Panc1 (cell line): ENCODE measurements at regions not wholly inside any gene's neighbourhood (a gene's known extent, or its start where the extent isn't known, plus 50 kb on each side); places are given as distances from the start of the nearest gene placed in this dataset.

ENCODE experiments used
- CTCF ChIP-seq: fragments of 450-650 bp; IDR thresholded peaks from 2 replicates; pipeline ENCODE4 v1.5.1; 2017; ENCODE audit warnings: mild to moderate bottlenecking
- TF ChIP-seq, protein P1 (sequence below), 2 experiments: IDR thresholded peaks; 2 replicates each; pipeline ENCODE4 v1.6.1; 2011 to 2012; ENCODE audit warnings: low read depth in 2 of 2, control low read depth in 1 of 2, low read length in 1 of 2, mild to moderate bottlenecking in 1 of 2, moderate library complexity in 1 of 2; ENCODE audit not compliant: insufficient read depth in 1 of 2

- TF ChIP-seq CTCF: no peak
- TF ChIP-seq, protein P1, sequence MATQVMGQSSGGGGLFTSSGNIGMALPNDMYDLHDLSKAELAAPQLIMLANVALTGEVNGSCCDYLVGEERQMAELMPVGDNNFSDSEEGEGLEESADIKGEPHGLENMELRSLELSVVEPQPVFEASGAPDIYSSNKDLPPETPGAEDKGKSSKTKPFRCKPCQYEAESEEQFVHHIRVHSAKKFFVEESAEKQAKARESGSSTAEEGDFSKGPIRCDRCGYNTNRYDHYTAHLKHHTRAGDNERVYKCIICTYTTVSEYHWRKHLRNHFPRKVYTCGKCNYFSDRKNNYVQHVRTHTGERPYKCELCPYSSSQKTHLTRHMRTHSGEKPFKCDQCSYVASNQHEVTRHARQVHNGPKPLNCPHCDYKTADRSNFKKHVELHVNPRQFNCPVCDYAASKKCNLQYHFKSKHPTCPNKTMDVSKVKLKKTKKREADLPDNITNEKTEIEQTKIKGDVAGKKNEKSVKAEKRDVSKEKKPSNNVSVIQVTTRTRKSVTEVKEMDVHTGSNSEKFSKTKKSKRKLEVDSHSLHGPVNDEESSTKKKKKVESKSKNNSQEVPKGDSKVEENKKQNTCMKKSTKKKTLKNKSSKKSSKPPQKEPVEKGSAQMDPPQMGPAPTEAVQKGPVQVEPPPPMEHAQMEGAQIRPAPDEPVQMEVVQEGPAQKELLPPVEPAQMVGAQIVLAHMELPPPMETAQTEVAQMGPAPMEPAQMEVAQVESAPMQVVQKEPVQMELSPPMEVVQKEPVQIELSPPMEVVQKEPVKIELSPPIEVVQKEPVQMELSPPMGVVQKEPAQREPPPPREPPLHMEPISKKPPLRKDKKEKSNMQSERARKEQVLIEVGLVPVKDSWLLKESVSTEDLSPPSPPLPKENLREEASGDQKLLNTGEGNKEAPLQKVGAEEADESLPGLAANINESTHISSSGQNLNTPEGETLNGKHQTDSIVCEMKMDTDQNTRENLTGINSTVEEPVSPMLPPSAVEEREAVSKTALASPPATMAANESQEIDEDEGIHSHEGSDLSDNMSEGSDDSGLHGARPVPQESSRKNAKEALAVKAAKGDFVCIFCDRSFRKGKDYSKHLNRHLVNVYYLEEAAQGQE (IDR thresholded peaks at IDR 0.05; ENCODE audit: insufficient read depth in 1 of 2, low read depth in 2 of 2, low read length in 1 of 2): no peak
Measured at GRCh38 chr3:110436209-110436608, 635.4 kb upstream of the NECTIN3 start.
